D721Med (cell line): ENCODE measurements at regions not wholly inside any gene's neighbourhood (a gene's known extent, or its start where the extent isn't known, plus 50 kb on each side); places are given as distances from the start of the nearest gene placed in this dataset.

Experiments used
- DNase-seq: peaks from one replicate; pipeline ENCODE4 v3.0.0; 2011; ENCODE audit warnings: low spot score; ENCODE audit not compliant: insufficient read length
- FAIRE-seq: peaks from 2 replicates; lab custom pipeline; 2011; peaks lifted over from hg19 to GRCh38; lab: Jason Lieb, UNC
- TF ChIP-seq, protein P1 (sequence below): IDR thresholded peaks from 2 replicates; pipeline ENCODE4 v1.5.1; 2012; ENCODE audit warnings: mild to moderate bottlenecking, control low read depth; ENCODE audit not compliant: insufficient read depth; ENCODE audit errors: missing control alignments

DNA sequence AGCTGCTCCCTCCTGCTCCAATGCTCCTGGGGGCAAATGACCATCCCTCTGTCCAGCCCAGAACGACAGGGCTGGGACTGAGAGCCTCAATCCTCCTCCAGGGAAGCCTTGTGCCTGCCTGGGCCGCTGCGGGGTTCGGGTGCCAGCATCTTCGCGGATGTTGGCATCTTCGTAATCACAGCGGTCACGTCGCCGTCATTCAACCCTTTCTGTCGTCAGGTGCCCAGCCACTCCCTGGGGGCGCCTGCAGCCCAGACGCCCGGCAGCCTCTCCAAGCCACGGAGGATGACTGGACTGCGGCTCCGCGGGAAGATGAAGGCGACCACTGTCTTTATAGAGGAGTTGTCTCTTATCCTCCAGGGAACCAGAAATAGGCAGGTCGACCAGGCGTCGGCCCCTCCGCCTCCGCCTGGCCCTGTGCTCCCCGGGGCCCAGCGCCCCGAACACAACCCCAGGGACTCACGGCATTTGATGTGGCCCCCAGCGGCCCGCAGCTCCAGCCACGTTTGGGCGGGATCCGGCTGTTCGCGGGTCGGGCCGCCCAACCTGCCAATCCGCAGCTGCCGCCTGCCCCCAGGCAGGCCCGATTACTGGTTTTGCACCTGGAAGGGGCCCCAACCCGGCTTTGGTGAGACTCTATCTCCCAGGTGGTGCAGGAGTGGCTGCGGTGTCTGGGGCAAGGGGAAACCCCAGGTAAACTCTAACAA, 113.9 kb downstream of the THNSL2 start:
- FAIRE-seq (no peak), DNase-seq (no peak)
- TF ChIP-seq, protein P1, sequence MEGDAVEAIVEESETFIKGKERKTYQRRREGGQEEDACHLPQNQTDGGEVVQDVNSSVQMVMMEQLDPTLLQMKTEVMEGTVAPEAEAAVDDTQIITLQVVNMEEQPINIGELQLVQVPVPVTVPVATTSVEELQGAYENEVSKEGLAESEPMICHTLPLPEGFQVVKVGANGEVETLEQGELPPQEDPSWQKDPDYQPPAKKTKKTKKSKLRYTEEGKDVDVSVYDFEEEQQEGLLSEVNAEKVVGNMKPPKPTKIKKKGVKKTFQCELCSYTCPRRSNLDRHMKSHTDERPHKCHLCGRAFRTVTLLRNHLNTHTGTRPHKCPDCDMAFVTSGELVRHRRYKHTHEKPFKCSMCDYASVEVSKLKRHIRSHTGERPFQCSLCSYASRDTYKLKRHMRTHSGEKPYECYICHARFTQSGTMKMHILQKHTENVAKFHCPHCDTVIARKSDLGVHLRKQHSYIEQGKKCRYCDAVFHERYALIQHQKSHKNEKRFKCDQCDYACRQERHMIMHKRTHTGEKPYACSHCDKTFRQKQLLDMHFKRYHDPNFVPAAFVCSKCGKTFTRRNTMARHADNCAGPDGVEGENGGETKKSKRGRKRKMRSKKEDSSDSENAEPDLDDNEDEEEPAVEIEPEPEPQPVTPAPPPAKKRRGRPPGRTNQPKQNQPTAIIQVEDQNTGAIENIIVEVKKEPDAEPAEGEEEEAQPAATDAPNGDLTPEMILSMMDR: no peak

DNA sequence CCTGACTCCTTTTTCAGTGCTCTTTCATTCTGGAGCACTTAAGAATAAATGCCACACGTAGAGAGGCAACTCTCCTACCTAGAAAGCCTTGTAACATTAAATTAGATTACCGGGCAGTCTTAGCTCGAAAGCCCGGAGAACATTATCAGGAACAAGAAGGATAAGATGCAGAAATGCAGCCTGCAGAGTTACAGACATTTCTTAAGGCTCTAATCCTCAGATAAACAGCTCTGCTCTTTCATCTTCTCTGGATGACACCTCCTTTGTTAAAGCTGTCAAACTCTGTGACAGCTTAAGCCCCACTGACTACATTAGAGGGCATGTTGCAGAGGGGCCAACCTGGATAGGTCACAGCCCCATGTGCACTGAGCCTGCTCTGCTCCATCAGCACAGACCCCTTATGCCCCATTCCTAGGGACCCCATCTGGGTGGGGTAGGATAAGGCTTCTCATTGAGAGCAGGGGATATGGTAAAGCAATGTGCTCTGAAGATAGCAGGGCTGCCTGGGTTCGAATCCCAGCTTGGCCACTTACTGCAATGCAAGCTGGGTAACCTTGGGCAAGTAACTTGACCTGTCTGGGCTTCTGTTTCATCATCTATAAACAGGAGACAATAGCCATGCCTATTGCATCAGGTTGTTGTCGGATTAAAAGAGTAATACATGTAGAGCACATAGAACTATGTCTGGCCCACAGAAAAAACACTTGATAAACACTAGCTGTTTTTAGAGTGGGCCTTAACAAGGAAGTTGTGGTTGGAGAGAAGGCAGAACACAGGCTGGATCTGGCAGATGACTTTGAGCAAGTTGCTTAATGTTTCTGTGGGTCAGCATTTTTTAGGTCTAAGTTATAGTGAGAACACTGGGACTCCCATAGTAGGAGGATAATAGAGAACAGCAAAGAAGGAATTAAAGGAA, 111.4 kb downstream of the THNSL2 start:
- FAIRE-seq (no peak), DNase-seq (no peak)
- TF ChIP-seq, protein P1: no peak

DNA sequence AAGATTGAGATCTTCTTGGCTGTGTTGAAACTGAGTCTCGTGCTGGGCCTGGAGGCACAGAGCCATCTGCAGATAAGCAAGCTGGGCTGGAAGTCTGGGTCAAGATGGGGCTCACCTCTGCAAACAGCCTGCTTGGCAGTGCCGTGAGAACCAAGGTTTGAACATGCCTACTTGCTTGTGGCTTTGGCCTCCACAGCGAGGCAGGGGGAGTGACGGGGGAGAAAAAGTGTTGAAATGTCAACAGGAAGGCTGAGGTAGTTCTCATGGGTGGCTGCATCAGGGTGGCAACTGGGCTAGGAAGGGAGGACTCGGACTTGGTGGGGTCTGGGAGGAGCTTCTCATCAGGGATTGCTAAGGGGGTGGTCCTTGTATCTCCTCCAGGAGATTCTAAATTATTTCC, 99.7 kb downstream of the THNSL2 start:
- FAIRE-seq: no peak
- no peak for DNase-seq

DNA sequence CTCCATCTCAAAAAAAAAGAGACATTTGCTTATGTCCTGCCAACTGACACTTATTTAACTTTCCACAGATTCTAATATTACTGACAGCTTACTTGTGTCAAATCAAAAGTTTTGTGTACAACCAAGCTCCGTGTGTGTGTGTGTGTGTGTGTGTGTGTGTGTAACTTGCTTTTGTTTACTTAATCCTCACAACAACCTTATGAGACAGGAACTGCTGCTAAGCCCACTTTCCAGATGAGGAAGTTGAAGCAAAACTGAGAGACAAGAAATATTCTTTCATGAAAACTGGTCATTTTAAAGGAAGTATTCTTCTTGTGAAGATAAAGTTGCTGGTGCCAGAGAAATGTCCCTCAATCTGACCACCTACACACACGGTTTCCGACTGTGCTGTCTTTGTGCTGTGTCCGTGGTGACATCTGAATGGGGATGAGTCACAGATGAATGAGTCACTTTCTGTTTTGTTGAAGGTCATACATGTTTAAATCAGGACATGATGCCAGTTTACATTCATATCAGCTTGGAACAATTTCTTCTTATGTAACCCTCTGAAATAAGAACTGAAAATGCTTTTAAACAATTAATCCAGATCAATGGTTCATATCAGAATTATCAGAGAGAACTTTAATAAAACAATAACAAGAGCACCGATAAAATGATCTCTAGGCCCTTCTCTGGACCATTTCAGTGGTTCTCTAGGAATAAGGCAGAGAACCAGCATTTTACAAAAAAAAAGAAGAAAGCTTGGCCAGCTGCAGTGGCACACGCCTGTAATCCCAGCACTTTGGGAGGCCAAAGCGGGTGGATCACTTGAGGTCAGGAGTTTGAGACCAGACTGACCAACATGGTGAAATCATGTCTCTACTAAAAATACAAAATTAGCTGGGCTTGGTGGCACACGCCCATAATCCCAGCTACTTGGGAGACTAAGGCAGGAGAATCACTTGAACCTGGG, 95.5 kb downstream of the THNSL2 start:
- TF ChIP-seq, protein P1: no peak
- DNase-seq (no peak), FAIRE-seq (no peak)

More for the DNA sequence above, 99.7 kb downstream of the THNSL2 start:
- TF ChIP-seq, protein P1: no peak

DNA sequence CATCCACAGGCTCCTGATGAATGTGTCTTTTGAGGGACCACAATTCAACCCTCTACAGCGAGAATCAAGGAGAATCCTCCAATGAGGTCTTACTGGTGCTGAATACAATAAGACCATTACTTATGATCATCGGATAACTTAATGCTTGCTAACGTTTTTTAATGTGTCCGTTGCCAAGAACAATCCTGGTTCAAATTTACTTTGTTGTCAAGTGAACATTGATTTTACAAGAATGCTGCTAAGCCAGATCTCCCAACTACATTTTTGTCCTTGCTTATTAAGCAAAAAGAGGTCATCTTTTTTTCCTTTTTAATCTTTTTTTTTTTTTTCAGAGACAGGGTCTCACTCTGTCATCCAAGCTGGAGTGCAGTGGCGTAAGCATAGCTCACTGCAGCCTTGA, 93.7 kb downstream of the THNSL2 start:
- TF ChIP-seq, protein P1: no peak

DNA sequence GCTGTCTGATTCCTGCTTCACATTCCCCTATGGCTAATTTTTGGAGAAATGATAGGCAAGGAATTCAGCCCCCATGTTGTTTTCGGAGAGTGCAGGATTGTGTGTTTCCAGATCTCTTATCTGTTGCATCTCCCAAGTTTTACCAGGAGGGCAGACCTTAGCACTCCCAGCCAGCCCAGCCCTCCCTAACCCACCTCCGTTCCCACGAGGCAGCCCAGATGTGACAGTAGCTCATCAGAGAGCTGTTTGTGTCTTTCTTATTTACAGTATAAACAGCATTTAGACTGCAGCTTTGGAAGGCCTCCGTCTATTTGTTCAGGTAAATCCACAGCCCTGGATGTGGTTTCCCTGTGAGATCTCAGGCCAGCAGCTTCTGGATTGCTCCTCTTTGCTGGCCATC, 91.6 kb downstream of the THNSL2 start:
- TF ChIP-seq, protein P1: no peak
- no peak for FAIRE-seq
- DNase-seq: no peak

More for the DNA sequence above, 93.7 kb downstream of the THNSL2 start:
- DNase-seq: no peak
- no peak for FAIRE-seq
